HCT116 (cell line): ENCODE measurements at regions not wholly inside any gene's neighbourhood (a gene's known extent, or its start where the extent isn't known, plus 50 kb on each side); places are given as distances from the start of the nearest gene placed in this dataset.

Experiments
- EZH2 ChIP-seq: fragments of 200-600 bp; sonication (generic); IDR thresholded peaks from 2 replicates; pipeline ENCODE4 v1.6.1; 2017; ENCODE audit warnings: antibody characterized with exemption, mixed run types
- POLR2A ChIP-seq: IDR thresholded peaks from 2 replicates; pipeline ENCODE4 v1.7.0; 2011; ENCODE audit warnings: borderline replicate concordance; ENCODE audit not compliant: insufficient read depth, insufficient read length; ENCODE audit errors: extremely low read depth
- POLR2AphosphoS5 ChIP-seq: IDR thresholded peaks from 2 replicates; pipeline ENCODE4 v1.6.1; 2011; ENCODE audit warnings: mild to moderate bottlenecking, low read depth, low read length, moderate library complexity
- RAD21 ChIP-seq: IDR thresholded peaks from 2 replicates; pipeline ENCODE4 v1.6.1; 2012; ENCODE audit warnings: low read depth, mild to moderate bottlenecking
- TF ChIP-seq, protein P1 (sequence below), 3 experiments: fragments of 200-600 bp in 1 of 3; sonication (generic) in 1 of 3; IDR thresholded peaks in 2 of 3; conservative IDR thresholded peaks in 1 of 3; 2 replicates each; pipeline ENCODE4 v1.5.1; 2012 to 2017; ENCODE audit warnings: low read depth in 2 of 3, low read length in 2 of 3, antibody characterized with exemption in 1 of 3, borderline replicate concordance in 1 of 3, control low read depth in 1 of 3, mild to moderate bottlenecking in 1 of 3, mixed read lengths in 1 of 3, mixed run types in 1 of 3, moderate library complexity in 1 of 3; ENCODE audit not compliant: insufficient read depth in 1 of 3
- TF ChIP-seq, protein P2 (sequence below): IDR thresholded peaks from 2 replicates; pipeline ENCODE4 v1.6.1; 2012; ENCODE audit warnings: low read depth

DNA sequence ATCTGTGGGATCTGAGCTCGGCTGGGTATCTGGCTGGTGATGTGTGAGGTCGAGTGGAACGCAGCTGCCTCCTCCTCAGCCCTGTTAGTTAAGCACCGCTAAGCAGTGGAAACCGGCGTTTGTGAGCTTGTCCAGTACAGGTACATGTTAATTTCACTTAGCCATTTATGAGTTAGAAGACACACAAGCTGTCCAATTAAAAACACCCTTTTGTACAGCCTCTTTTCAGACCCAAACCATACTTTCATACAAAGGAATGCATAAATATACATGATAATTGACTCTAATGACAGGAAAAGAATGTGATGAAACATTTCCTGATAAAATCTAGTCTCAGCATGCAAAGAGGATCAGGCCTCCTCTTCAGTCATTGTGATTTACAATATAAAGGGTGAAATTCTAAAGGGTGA lies 163.6 kb upstream of the FAT1 start:
- TF ChIP-seq POLR2AphosphoS5 = no peak
- no peak for TF ChIP-seq RAD21
- TF ChIP-seq, protein P1, sequence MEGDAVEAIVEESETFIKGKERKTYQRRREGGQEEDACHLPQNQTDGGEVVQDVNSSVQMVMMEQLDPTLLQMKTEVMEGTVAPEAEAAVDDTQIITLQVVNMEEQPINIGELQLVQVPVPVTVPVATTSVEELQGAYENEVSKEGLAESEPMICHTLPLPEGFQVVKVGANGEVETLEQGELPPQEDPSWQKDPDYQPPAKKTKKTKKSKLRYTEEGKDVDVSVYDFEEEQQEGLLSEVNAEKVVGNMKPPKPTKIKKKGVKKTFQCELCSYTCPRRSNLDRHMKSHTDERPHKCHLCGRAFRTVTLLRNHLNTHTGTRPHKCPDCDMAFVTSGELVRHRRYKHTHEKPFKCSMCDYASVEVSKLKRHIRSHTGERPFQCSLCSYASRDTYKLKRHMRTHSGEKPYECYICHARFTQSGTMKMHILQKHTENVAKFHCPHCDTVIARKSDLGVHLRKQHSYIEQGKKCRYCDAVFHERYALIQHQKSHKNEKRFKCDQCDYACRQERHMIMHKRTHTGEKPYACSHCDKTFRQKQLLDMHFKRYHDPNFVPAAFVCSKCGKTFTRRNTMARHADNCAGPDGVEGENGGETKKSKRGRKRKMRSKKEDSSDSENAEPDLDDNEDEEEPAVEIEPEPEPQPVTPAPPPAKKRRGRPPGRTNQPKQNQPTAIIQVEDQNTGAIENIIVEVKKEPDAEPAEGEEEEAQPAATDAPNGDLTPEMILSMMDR (IDR thresholded peaks at IDR 0.05 in 2 of 3, conservative IDR thresholded peaks at IDR 0.05 in 1 of 3; ENCODE audit: borderline replicate concordance in 1 of 3, insufficient read depth in 1 of 3, low read depth in 2 of 3, low read length in 2 of 3) = no peak
- no peak for TF ChIP-seq EZH2
- TF ChIP-seq POLR2A = no peak
- TF ChIP-seq, protein P2, sequence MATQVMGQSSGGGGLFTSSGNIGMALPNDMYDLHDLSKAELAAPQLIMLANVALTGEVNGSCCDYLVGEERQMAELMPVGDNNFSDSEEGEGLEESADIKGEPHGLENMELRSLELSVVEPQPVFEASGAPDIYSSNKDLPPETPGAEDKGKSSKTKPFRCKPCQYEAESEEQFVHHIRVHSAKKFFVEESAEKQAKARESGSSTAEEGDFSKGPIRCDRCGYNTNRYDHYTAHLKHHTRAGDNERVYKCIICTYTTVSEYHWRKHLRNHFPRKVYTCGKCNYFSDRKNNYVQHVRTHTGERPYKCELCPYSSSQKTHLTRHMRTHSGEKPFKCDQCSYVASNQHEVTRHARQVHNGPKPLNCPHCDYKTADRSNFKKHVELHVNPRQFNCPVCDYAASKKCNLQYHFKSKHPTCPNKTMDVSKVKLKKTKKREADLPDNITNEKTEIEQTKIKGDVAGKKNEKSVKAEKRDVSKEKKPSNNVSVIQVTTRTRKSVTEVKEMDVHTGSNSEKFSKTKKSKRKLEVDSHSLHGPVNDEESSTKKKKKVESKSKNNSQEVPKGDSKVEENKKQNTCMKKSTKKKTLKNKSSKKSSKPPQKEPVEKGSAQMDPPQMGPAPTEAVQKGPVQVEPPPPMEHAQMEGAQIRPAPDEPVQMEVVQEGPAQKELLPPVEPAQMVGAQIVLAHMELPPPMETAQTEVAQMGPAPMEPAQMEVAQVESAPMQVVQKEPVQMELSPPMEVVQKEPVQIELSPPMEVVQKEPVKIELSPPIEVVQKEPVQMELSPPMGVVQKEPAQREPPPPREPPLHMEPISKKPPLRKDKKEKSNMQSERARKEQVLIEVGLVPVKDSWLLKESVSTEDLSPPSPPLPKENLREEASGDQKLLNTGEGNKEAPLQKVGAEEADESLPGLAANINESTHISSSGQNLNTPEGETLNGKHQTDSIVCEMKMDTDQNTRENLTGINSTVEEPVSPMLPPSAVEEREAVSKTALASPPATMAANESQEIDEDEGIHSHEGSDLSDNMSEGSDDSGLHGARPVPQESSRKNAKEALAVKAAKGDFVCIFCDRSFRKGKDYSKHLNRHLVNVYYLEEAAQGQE = no peak
